Erythroblast (primary cell): ENCODE measurements at regions not wholly inside any gene's neighbourhood (a gene's known extent, or its start where the extent isn't known, plus 50 kb on each side); places are given as distances from the start of the nearest gene placed in this dataset.

Experiments used
- GATA1 ChIP-seq: IDR thresholded peaks from 2 replicates; pipeline ENCODE4 v1.6.1; 2011; ENCODE audit warnings: low read depth, mild to moderate bottlenecking, control low read depth, low read length, moderate library complexity
- POLR2A ChIP-seq: IDR thresholded peaks from 2 replicates; pipeline ENCODE4 v1.6.1; 2011; ENCODE audit warnings: mild to moderate bottlenecking, low read length

GRCh38 chr4:125573368-125573767 lies 258.6 kb downstream of the FAT4 start:
- TF ChIP-seq POLR2A: no peak
- TF ChIP-seq GATA1: no peak
